ELR (cell line): ENCODE measurements at regions not wholly inside any gene's neighbourhood (a gene's known extent, or its start where the extent isn't known, plus 50 kb on each side); places are given as distances from the start of the nearest gene placed in this dataset.

Experiments used
- DNase-seq: peaks from one replicate; pipeline ENCODE4 v3.0.0-alpha.2; 2015; ENCODE audit warnings: low read depth

DNA sequence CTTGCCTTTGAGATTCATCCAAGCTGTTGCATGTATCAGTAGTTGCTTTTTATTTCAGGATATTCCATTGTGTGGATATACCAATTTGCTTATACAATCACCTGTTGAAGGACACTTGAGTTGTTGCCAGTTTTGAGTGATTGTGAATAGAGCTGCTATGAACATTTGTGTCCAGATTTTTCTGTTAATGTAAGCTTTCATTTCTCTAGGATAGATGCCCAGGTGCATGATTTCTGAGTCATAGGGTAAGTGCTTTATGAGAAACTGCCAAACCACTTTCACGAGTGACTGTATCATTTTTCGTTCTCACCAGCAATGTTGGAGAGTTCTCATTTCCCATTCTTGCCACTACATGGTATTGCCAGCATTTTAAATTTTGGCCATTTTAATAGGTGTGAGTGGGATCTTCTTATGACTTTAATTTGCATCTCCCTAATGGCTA is 434.6 kb upstream of the RGS6 start:
- peak; percentile 54 for DNase-seq

DNA sequence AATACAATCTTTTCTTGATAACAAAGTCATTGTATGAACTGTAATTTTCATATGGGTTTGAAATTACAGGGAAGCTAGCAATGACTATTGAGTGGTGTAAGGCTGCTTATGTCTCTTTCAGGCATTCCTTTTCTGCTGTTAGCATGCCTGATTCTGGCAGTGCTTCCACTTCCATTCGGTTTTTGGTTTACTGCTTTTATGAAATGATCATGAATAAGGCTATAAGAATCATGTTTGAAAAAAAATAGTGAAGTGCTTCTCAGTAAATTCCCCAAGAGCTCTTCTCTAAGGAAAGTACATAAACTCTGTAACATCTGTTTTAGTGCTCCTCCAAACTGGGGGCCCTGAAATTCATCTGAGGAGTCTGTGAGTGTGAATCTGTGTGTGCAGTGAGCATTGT is 434.0 kb upstream of the RGS6 start:
- DNase-seq: no peak

DNA sequence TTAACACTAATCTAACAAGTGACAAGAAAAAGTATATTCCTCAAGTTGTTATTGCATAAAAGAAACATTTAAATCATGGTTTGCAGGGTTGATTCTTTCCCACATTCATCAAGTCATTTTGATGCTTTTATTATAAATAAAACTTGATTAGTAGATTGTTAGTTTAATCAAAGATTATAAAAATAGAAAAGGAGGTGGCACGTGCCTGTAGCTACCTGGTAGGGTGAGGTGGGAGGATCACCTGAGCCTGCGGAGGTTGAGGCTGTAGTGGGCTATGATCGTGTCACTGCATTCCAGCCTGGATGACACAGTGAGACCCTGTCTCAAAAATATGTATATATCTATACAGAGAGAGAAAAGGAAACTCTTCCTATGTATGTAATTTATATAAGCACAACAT is 433.2 kb upstream of the RGS6 start:
- no peak for DNase-seq

DNA sequence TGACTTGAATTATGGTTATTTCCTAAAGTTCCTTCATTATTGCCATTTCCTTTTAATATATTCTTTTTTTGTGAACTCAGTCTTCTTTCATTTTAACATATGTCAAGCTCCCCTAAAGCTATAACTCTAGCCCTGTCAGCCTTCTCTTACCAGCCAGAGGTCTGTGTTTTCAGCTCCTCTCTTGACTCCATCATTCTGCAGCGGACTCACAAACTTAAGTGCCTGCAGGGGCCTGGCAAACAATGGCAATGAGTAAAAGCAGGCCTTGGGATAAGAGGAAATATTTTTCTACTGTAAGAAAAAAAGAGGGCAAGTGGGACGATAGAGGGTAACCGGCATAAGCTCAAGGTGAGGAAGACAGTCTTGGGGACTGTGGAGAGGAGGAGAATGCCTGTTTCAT is 424.5 kb upstream of the RGS6 start:
- DNase-seq: no peak

- DNase-seq: no peak
Measured at GRCh38 chr14:71508901-71509300, 423.3 kb upstream of the RGS6 start.

GRCh38 chr14:71511152-71511551 is 421.1 kb upstream of the RGS6 start:
- no peak for DNase-seq

- no peak for DNase-seq
Measured at GRCh38 chr14:71514941-71515919, 417.0 kb upstream of the RGS6 start.

DNA sequence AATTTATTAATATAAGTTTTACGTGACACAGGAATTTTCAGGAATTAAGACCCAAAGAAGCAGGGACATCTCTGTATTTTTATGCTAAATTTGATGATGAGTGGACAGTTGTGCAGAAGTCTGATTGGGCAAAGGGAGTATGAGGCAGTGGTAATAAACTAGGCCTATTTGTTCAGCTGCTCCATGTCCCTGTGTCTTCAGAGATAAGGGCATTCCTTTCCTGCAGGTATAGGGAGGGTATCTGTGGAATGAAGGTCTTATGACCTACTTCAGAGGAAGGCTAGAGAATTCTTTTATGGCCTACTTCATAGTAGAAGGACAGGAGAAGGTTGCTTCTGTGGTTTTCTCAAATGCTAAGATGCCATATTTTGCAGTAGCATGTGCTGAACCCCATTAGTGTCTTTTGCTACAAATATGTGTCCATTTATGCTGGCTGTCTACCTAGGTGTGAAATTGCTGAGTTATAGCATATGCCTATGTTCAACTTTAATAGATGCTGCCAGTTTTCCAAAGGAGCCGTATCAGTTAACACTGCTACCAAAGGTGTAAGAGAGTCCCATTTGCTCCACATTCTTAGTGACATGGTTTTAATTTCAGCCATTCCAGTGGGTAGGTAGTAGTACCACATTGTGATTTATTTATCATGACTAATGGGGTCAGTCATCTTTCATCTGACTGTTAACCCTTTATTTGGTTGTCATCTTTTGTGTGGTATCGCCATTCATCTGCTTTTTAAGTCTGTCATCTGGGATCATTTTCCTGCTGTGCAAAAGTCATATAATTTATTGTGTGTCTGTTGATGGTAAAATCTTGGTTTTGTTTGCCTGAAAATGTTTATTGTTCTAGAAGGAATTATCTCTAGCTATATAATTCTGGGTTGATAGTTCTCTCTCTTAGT is 410.7 kb upstream of the RGS6 start:
- peak; percentile 36 for DNase-seq

GRCh38 chr14:71523630-71524319 is 408.5 kb upstream of the RGS6 start:
- peak; percentile 9 for DNase-seq

GRCh38 chr14:71524320-71524982 is 407.8 kb upstream of the RGS6 start:
- DNase-seq: no peak

- DNase-seq: no peak
Measured at GRCh38 chr14:71525663-71526221, 406.5 kb upstream of the RGS6 start.

DNA sequence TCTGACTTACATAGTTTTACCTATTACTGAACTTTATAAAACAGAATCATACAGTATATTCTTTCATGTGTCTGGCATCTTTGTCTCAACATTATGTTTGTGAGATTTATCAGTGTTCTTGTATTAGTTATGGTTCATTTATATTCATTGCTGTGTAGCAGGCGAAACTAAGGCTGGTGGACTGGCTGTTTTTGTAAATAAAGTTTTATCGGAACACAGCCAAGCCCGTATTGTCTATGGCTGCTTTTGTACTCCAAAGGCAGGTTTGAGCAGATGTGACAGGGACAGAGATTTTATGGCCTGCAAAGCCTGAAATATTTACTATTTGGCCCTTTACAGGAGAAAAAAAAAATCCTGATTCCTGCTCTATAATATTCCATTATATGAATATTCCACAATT is 405.8 kb upstream of the RGS6 start:
- DNase-seq: no peak

- DNase-seq: no peak
Measured at GRCh38 chr14:71527838-71528237, 404.4 kb upstream of the RGS6 start.

DNA sequence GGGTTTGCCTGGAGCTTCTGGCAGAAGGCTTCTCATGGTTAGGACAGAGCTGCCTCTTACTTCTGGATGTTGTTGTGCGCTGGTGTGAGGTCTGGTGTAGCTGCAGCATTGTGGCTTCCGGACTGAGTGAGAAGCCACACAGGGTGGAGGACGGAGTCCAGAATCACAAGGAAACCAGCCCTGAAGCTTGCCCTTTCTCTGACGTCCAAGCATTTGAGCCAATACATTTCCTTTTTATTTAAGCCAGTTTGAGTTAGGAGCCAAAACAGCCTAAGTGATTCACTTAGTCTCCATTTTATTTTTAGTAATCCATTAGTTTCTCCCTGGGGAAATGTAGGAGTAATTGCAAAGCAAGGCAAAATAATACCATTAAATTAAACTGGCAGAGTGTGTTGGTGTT is 402.4 kb upstream of the RGS6 start:
- no peak for DNase-seq

- DNase-seq: no peak
Measured at GRCh38 chr14:71532344-71532743, 399.9 kb upstream of the RGS6 start.

GRCh38 chr14:71532790-71533189 is 399.4 kb upstream of the RGS6 start:
- no peak for DNase-seq

- no peak for DNase-seq
Measured at GRCh38 chr14:71533390-71533789, 398.8 kb upstream of the RGS6 start.

- no peak for DNase-seq
Measured at GRCh38 chr14:71533800-71534199, 398.4 kb upstream of the RGS6 start.

- no peak for DNase-seq
Measured at GRCh38 chr14:71534506-71534905, 397.7 kb upstream of the RGS6 start.

- no peak for DNase-seq
Measured at GRCh38 chr14:71536015-71536740, 396.1 kb upstream of the RGS6 start.
